Motor neuron (in vitro differentiated cells): ENCODE measurements at regions not wholly inside any gene's neighbourhood (a gene's known extent, or its start where the extent isn't known, plus 50 kb on each side); places are given as distances from the start of the nearest gene placed in this dataset.
A peak's percentile ranks its signal among the peaks of the same experiment; 100 is the strongest.
"Not testable (repeated sequence)": the region's sequence is repeated elsewhere in the genome, so short reads cannot be mapped to it uniquely, and the experiment has no call there.

ENCODE experiments used
- ATAC-seq, 8 experiments: fragments of 200-7000 bp; cut with Tn5 transposase; replicated peaks in 6 of 8; 2 replicates each; pipeline ENCODE4 v1.8.0; 2021; ENCODE audit warnings: mild to moderate bottlenecking in 8 of 8, moderate library complexity in 8 of 8
- H3K27ac ChIP-seq, 2 donors: fragments of 250-450 bp; sonication (Bioruptor Pico); 2 replicates each; pipeline ENCODE4 v1.9.0; 2021; ENCODE audit warnings: antibody characterized with exemption in 2 of 2, mild to moderate bottlenecking in 2 of 2, moderate library complexity in 1 of 2
- H3K4me1 ChIP-seq, 2 donors: fragments of 250-450 bp; sonication (Bioruptor Pico); replicated peaks in 1 of 2; 2 replicates each; pipeline ENCODE4 v1.6.1; 2021; ENCODE audit warnings: antibody characterized with exemption in 2 of 2, mild to moderate bottlenecking in 2 of 2, moderate library complexity in 1 of 2
- H3K4me3 ChIP-seq, 5 donors: fragments of 250-450 bp; sonication (Bioruptor Pico); 2 replicates each; pipeline ENCODE4 v1.9.0; 2021; ENCODE audit warnings: antibody characterized with exemption in 5 of 5, mild to moderate bottlenecking in 5 of 5, moderate library complexity in 4 of 5
- WGBS, 10 experiments: fragments of 450-650 bp; shearing (Covaris generic); methylation state at CpG; one replicate each; pipeline ENCODE4 v1.0.0; 2022; 5-methylcytosine and 5-hydroxymethylcytosine counted together
- in situ Hi-C, 9 experiments: fragments of 400-800 bp; cut with MboI; loops; one replicate each; pipeline ENCODE4 v1.15.0; 2021; ENCODE audit warnings: low sequenced_read_pairs in 9 of 9, low pct_unique_long_range_greater_than_20kb in 2 of 9; ENCODE audit not compliant: unreplicated experiment in 9 of 9

DNA sequence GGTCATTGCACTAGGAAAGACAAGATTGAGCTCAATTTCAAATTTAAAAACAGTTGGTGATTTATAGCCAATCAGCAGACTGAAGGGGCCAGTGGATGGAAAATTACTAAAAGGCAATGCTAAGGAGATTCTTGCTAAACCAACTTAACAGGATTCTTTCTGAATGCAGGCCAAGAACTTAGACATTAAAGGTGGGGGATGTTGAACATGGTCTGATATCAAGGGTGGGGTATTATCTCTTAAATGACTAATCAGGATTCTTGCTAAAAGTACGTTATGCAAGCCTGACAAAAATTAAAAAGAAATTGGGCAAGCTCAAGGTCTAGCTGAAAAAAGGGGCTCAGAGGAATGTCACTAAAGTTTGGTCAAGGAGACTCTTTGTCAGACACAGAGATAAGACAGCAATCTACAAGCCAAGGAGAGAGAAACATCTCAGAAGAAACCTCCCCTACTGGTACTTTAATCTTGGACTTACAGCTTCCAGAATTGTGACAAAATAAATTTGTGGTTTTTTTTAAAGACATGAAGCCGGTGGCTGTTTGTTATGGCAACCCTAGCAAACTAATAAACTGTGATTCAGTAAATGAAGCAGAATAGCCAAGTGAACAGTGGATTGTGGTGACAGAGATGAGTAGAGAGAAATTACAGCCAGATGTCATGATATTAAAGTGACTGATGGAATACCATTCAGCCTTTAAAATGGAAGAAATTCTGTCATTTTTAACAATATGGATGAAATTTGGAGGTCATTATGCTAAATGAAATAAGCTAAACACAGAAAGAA lies 120.3 kb upstream of the KLHL4 start:
- Histone ChIP-seq H3K4me1 (no peaks in the 10 kb centered on the region), H3K4me3 (no peak overlapping the region), H3K27ac (no peak overlapping the region)
- in situ Hi-C loops = no loop called here
- 0 to 80% (median 14%) methylated on average over 1 to 2 of the region's 2 CpGs; no CpG with 5 or more reads in 3 of the 10 experiments for WGBS, 10 experiments
- no peak for ATAC-seq

DNA sequence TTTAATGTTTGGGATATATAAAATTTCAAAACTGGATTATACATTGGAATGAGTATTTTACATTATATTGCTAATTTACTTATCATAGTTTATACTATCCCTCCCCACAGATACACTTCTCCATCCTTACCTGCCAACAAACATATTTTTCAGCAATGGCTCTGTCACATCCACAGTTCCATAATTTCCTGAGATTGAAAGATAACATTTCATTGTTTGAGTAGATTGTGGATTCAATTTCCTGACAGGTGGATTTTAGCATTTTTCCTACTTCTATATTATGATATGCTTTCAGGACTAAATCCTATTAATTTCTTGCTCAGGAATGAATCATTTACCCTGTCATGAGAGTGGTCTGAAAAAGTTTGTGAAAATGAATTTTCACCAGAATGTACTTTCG lies 115.3 kb upstream of the KLHL4 start:
- H3K4me3 ChIP-seq = no peak overlapping the region
- 0 to 92% (median 54%) methylated on average over 1 of the region's 1 CpG; no CpG with 5 or more reads in 6 of the 10 experiments for WGBS, 10 experiments
- H3K4me1 ChIP-seq = no peaks in the 10 kb centered on the region
- ATAC-seq = no peak
- in situ Hi-C loops = no loop called here
- H3K27ac ChIP-seq = no peak overlapping the region

DNA sequence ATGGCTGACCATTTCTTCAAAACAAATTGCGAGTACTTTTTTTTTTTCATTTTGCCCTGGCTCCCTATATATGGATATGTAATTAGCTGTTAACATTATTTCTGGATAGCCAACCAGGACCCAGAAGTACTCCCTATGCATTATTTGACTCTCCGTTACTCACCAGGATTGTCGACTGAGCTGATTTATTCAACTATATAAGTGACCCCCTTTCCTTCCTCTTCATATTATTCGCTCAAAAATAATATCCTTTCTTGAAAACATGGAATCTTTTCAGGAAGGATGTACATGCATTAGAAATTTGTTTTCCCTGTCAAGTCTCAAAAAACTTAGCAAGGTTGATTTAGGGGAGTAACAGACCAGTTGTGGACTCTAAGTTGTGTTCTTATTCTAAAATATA lies 114.1 kb upstream of the KLHL4 start:
- 0 to 100% (median 65%) methylated on average over 1 to 4 of the region's 4 CpGs; no CpG with 5 or more reads in 3 of the 10 experiments for WGBS, 10 experiments
- H3K4me1 ChIP-seq = no peaks in the 10 kb centered on the region
- ATAC-seq = no peak
- H3K27ac ChIP-seq = no peak overlapping the region
- H3K4me3 ChIP-seq = no peak overlapping the region
- in situ Hi-C loops = no loop called here

DNA sequence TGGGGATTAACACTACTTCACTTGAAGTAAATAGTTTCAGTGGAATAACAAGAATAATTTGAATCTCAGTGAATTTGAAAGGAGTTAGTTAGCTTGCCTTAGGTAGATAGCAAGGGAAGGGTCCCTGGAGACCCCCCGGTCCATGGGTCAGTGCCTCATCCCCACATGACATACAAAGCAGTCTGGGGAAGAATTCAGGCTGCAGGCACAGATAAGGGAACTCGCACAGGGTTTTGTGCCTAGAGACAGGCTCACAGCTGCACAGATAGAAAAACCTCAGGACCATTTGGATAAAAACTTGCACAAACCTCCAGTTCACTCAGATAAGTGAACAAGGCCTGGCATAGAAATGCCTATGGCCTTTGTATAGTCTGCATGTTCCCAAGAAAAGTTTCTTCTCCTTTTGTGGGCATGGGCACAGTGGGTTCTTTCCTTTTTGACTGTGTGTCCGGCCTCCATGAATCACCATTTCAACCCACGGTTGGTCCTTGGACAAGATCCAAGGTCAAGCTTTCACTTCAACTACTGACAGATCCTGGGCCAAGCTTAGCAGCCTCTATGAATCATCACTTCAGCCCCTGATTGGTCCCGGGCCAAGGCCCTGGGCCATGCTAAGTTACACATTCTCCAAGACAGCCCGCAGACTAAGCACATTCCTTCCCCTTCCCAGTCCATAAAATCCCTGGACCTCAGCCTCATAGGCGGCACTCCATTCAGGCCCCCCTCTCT lies 108.3 kb upstream of the KLHL4 start:
- H3K27ac ChIP-seq = no peak overlapping the region
- in situ Hi-C loops = no loop called here
- WGBS, 10 experiments = 10 to 68% (median 20%) methylated on average over 1 to 6 of the region's 7 CpGs; no CpG with 5 or more reads in 5 of the 10 experiments
- no peak overlapping the region for H3K4me3 ChIP-seq
- ATAC-seq = peak in 4 of 8 experiments; percentile 46 to 74 (median 60)
- no peaks in the 10 kb centered on the region for H3K4me1 ChIP-seq

DNA sequence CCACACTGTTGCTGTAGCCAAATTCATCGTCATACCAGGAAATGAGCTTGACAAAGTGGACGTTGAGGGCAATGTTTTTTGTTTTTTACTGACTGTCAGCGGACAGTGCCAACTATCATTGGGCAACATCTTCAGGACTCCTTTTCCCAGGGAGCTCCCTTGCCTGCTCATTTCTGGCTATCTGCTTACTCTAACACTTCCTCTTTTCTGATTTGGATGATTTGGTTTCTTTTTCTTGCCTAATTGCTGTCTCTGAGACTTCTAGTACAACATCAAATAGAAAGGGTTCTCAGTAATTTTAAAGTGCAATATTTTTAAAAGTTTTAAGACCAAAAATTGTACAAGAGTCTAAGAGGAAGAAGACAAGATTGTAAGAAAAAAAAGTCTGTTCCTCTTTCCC lies 92.0 kb upstream of the KLHL4 start:
- Histone ChIP-seq H3K27ac (no peak overlapping the region), H3K4me1 (no peaks in the 10 kb centered on the region), H3K4me3 (no peak overlapping the region)
- in situ Hi-C loops = no loop called here
- WGBS, 10 experiments = 0 to 100% (median 63%) methylated on average over 1 to 3 of the region's 3 CpGs; no CpG with 5 or more reads in 7 of the 10 experiments
- ATAC-seq = no peak

DNA sequence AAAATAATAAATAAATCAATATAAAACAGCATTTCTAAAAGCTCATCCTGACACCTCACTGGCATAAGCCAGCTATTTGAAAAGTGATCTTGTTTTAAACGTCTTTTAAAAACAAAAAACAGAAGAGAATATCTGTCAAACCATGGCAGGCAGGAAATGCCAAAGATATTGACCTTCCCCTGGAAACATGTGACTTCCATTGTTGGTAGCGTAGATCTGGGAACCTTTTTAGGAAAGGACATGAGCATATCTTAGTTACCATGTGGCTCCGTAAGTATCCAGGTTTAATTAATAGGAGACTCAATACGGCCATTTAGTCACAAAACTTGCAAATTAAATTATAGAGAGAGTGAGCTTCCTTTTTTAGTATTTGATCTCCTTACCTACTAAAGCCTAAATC lies 83.0 kb upstream of the KLHL4 start:
- H3K4me3 ChIP-seq = no peak overlapping the region
- in situ Hi-C loops = no loop called here
- no peak for ATAC-seq
- WGBS, 10 experiments = 6 to 100% (median 66%) methylated on average over 1 to 4 of the region's 4 CpGs; no CpG with 5 or more reads in 3 of the 10 experiments
- H3K27ac ChIP-seq = no peak overlapping the region
- H3K4me1 ChIP-seq = no peaks in the 10 kb centered on the region

DNA sequence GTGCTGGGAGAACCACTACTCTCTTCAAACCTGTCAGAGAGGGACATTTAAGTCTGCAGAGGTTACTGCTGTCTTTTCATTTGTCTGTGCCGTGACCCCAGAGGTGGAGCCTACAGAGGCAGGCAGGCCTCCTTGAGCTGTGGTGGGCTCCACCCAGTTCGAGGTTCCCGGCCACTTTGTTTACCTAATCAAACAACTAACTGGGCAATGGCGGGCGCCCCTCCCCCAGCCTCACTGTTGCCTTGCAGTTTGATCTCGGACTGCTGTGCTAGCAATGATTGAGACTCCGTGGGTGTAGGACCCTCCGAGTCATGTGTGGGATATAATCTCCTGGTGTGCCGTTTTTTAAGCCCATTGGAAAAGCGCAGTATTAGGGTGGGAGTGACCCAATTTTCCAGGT lies 69.0 kb upstream of the KLHL4 start:
- H3K27ac ChIP-seq, ATAC-seq, H3K4me1 ChIP-seq, H3K4me3 ChIP-seq, in situ Hi-C loops: not testable (repeated sequence)
- 94% methylated on average over 3 of the region's 10 CpGs; no CpG with 5 or more reads in 9 of the 10 experiments for WGBS, 10 experiments

DNA sequence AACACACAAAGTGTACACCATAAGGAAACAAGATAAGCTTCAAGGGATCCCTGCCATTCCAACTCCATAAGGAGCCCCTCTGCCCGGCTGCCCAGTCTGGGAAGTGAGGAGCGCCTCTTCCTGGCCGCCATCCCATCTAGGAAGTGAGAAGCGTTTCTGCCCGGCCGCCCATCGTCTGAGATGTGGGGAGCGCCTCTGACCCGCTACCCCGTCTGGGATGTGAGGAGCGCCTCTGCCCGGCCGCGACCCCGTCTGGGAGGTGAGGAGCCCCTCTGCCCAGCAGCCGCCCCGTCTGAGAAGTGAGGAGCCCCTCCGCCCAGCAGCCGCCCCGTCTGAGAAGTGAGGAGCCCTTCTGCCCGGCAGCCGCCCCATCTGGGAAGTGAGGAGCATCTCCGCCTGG lies 51.8 kb upstream of the KLHL4 start:
- WGBS, 10 experiments = no CpG with 5 or more reads among the region's 23 CpGs
- H3K4me3 ChIP-seq, ATAC-seq, in situ Hi-C loops, H3K4me1 ChIP-seq, H3K27ac ChIP-seq: not testable (repeated sequence)
